ENCODE measurements at regions not wholly inside any gene's neighbourhood (a gene's known extent, or its start where the extent isn't known, plus 50 kb on each side); places are given as distances from the start of the nearest gene placed in this dataset.
"Not testable (repeated sequence)": the region's sequence is repeated elsewhere in the genome, so short reads cannot be mapped to it uniquely, and the experiment has no call there.

DNA sequence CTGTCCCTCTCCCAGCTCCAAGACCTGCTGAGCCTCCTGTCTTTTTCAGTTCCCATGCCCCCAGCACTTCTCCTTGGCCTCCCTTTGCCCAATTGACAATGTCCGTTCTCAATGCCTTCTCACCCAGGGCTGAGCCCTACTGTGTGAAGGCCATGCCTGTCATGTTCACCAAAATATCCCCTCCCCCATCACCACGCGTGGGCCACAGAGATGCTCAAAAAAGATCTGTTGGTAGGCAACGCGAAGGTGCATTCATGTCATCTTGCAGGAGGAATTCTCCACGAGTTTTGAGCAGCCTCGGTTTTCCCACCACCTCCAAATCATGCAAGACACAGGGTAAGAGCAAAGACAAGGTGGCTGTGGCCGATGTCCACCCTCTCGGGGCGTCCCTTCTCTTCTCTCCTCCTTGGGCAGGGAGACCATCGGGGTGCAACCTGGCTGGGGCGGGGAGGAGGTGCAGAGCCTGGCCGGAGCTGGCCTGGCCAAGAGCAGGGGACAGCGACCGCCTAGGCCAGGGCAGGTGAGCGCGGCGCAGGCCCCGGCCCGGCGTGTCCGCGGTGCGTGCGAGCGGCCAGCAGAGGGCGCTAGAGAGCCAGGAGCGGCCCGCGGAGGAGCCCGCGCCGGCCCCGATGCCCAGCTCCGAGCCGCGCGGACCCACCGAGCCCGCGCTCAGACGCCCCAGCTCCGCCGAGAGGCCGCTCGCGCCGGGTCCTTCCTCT, 56.3 kb upstream of the KRTAP5-11 start:
- peak; percentile 1 to 27 for DNase-seq (ENCODE audit: low read depth in 2 of 2)

DNA sequence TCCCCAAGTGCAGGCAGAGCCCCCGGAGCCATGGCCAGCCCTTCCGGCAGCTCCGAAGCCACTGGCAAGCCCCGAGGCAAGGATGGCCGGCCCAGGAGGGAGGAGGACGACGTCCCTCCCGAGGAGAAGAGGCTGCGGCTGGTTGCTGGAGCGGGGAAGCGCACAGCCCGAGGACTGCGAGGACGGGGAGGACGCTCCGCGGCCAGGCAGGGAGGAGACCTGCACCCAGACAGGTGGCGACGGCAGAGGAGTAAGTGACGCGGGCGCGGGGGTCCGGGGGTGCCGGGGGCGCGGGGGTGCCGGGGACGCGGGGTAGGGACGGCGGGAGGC, 56.8 kb upstream of the KRTAP5-11 start:
- DNase-seq (ENCODE audit: low read depth in 2 of 2) = peak in 1 of 2 donors; percentile 3

DNA sequence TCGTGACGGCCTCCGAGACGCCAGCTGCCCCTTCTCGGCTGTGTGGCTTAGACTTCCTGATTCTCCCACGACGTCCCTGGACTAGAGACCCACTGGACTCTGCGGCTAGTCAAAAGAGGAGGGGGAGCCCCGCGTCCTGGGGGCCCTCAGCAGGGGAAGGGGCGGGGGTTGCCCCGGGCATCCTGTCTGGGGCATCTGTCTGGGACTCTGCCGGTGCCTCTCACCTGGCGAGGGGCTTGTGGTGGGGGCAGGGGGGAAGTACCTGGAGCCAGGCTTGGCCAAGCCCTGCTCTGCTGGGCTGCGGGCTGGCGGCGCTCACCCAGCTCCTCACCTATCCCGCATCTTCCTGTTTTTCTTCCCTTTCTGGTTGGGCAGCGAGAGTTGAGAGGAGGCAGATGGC, 57.2 kb upstream of the KRTAP5-11 start:
- DNase-seq (ENCODE audit: low read depth in 2 of 2) = not testable (repeated sequence)

DNA sequence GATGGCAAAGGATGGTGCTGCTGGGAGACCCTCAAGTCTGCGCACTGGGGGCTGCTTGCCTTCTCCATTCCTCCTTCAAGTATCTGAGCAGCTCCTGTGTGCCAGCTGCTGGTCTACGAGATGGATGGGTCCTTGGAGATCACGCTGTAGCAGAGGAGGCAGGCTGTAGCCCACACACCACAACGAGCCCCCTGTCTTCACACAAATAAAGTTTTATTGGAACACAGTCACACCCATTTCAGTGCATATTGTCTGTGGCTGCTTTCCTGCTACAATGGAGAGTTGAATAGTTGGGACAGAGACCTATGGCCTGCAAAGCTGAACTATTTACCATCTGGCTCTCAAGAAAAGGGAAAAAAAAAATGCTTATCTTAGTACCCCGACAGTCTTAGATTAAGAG, 64.4 kb upstream of the KRTAP5-11 start:
- not testable (repeated sequence) for DNase-seq (ENCODE audit: low read depth in 2 of 2)

DNA sequence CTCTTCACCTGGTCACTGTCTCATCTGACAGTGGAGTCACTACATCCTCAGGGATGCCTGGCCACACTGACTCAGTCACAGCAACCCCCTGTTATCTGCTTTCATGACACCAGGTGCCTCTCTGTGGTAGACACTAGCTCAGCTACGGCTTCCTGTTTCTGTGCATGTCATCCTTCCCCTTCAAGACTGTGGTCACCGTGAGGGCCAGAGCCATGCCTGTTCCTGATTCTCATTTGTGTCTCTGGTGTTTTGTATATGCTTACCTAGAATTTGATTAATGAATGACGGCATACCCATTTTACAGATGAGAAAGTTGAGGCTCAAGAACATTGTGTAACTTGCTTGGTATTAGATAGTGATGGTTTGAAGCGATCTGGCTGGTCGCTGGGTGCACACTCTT, 70.3 kb upstream of the KRTAP5-11 start:
- DNase-seq (ENCODE audit: low read depth in 2 of 2) = not testable (repeated sequence)

DNA sequence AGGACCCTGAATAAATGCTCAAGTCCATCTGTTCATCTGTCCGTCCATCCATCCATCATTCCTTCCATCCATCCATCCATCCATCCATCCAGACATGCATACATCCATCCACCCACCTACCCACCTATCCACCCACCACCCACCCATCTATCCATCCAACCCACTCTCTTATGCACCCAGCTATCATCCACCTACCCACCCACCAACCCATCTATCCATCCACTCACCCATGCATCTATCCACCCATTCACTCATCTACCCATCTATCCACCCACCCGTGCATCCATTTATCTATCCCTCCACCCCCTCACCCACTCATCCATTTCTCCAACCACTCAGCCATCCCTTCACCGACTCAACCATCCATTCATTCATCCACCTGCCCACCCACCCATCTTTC, 71.7 kb upstream of the KRTAP5-11 start:
- DNase-seq (ENCODE audit: low read depth in 2 of 2) = not testable (repeated sequence)

DNA sequence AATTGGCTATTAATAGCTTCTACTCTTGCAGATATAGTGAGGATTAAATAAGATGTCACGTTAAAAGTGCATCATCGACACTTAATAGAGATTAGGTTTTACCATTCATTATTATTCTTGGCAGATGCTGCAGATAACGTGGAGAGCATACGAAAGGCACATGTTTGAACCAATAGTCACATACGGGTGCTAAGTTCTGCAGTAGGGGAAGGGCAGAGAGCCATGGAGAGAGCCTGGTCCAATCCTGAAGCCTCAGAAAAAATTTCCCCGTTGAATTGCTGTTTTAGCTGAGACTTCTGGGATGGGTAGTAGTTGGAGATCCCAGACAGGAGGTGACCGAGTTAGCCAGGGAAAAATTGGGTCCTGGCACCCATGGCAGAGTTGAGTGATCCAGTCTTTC, 72.4 kb upstream of the KRTAP5-11 start:
- DNase-seq (ENCODE audit: low read depth in 2 of 2) = not testable (repeated sequence)

DNA sequence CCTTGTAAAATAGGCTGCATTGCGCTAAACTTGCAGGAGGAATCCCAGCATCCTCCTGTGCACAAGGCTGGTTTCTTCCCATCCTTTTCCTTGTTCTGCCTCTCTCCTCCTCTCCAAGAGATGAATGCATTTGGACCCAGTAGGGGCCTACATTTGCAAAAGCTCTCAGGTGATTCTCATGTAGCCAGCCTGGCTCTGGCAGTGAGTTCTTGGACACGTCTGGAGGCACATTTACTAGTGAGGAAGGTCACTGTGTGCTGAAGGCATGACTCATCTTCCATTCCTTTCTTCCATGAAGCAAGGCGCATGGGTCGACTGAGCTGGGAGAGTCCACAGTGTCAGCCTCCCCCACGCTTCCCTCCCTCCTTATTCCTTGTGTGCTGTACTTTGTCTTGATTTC, 73.8 kb upstream of the KRTAP5-11 start:
- DNase-seq (ENCODE audit: low read depth in 2 of 2) = not testable (repeated sequence)

DNA sequence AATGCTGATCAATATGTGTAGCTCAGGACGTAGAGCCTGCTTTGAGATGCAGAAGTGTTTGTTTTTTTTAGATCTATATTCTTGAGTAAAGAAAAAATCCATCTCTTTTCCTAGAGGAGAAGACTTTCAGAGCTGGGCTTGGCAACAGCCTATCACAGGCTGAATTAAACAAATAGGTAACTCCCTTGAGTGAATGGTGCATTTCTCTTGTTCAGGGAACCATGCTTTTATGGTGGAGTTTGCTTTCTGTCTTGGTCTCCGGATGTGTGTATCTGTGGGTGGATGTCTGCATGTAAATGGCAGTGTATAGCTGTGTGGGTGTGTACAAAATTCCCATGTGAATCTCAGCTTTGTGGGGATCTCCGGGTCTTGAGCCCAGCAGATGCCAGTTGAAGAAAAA, 82.3 kb upstream of the KRTAP5-11 start:
- not testable (repeated sequence) for DNase-seq (ENCODE audit: low read depth in 2 of 2)

DNA sequence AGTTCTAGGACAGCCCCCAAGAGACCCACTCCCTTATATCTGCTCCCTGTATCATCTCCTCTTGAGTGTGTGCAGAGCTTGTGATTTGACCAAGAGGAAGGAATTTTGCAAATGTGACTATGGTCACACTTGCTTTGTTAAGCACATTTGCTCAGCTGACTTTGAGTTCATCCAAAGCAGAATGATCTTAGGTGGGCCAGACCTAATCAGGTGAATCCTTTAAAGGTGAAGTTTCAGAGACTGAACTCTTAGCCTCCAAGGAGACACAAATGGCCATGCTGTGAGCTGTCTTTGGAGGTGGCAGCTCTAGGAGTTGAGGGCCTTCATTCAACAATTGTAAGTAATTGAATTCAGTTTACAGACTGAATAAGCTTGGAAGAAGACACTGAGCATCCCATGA, 115.4 kb upstream of the KRTAP5-11 start:
- DNase-seq (ENCODE audit: low read depth in 2 of 2) = not testable (repeated sequence)

DNA sequence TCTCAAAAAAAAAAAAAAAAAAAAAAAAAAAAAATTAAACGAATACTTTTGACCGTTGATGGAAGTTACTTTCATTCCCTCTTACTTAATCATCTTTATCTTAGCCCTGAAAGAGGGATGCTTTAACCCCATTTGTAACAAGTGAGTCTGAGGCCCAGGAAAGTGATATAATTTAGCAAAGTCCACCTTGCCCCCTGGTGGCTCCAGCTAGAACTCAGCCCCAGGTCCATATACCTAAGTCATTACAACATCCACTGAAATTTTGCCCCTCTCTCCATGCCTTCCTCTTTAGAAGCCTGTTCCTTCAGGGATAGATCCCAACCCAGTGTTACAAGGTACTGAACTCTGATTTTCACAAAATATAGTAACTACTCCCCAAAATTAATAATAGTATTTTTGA, 116.3 kb upstream of the KRTAP5-11 start:
- DNase-seq (ENCODE audit: low read depth in 2 of 2) = peak in 1 of 2 donors; percentile 5

DNA sequence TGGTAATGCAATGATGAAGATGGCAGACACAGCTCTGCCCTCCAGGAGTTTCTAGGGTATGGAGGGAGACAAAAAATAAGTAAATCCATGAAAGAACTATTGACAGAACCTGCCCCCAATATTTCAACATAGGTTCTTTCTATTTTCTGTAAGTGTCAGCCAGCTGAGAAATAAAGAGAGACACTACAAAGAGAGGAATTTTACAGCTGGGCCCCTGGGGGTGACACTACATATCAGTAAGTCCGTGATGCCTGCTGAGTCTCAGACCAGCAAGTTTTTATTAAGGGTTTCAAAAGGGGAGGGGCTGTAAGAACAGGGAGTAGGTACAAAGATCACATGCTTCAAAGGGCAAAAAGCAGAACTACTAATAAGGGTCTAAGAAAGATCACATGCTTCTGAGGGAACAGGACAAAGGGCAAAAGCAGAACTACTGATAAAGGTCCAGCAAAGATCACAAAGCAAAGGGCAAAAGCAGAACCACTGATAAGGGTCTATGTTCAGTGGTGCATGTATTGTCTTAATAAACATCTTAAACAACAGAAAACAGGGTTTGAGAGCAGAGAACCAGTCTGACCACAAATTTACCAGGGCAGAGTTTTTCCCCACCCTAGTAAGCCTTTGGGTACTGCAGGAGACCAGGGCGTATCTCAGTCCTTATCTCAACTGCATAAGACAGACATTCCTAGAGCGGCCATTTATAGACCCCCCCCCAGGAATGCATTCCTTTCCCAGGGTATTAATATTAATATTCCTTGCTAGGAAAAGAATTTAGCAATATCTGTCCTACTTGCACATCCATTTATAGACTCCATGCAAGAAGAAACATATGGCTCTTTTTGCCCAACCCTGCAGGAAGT, 119.0 kb upstream of the KRTAP5-11 start:
- not testable (repeated sequence) for DNase-seq (ENCODE audit: low read depth in 2 of 2)

DNA sequence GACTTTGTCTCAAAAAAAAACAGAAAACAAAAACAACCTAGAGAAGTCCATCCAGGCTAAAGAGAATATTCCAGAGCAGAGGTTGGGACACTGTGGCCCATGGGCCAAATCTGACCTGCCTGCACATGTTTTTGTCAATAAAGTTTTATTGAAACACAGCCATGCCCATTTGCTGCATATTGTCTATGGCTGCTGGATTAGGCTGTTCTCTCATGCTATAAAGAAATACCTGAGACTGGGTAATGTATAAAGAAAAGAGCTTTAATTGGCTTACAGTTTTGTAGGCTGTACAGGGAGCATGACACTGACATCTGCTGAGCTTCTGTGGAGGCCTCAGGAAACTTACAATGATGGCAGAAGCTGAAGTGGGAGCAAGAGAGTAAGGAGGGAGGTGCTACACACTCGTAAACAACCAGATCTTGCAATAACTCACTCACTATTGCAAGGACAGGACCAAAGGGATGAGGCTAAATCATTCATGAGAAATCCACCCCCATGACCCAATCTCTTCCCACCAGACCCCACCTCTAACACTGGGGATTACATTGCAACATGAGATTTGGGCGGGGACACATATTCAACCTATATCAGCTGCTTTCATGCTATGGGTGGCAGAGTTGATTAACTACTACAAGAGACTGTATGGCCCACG, 122.5 kb upstream of the KRTAP5-11 start:
- DNase-seq (ENCODE audit: low read depth in 2 of 2) = not testable (repeated sequence)

DNA sequence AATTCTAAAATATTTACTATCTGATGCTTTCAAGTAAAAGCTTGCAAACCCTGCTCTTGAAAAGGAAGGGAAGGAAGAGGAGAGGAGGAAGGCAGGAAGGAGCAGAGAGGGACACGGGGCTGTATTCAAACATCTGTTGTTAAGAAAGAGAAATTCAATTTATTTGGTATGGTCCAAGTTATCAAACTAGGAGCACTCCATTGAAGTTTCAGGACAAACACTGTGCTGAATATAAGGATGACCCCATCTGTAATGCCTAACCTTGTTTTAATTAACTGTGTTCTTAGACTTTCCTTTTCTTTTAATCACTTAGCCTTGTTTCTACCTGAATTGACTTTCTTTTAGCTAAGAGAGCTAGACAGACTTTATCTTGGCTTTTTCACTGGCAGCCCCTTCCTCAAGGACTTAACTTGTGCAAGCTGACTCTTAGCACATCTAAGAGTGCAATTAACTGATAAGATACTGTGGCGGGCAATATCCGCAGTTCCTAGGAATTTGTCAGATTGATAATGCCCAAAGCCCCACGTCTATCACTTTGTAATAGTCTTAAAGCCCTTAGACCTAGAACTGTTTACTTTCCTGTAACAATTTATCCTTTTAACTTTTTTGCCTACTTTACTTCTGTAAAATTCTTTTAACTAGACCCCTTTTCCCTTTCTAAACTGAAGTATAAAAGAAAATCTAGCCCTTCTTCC, 123.2 kb upstream of the KRTAP5-11 start:
- DNase-seq (ENCODE audit: low read depth in 2 of 2) = not testable (repeated sequence)

DNA sequence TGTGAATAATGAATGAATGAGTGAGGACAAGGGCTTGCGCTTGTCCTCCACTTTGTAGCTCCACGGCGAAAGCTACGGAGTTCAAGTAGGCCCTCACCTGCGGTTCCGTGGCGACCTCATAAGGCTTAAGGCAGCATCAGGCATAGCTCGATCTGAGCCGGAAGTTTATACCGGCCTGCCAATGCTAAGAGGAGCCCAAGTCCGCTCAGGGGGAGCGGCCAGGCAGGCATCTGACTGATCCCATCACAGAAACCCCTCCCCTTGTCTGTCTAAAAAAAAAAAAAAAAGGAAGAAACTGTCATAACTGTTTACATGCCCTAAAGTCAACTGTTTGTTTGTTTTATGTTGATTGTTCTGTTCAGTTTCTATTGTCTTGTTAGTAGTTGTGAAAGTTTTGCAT, 124.4 kb upstream of the KRTAP5-11 start:
- not testable (repeated sequence) for DNase-seq (ENCODE audit: low read depth in 2 of 2)

DNA sequence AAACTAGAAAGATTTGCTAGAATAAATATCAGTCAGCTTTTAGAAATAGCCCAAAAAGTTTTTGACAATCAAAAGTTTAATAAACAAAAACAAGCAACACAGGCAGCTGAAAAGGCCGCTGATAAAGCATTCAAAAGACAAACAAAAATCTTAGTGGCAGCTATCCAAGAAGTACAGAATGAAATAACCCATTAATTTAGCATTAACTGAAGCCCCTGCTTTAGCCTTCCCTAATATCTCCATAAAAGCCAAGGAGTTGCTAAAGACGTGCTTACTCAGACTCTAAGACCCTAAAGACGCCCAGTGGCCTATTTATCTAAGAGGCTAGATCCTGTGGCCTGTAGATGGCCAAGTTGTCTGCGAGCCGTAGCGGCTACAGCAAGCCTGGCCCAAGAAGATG, 123.5 kb upstream of the DEFB108B start:
- DNase-seq (ENCODE audit: low read depth in 2 of 2) = not testable (repeated sequence)

DNA sequence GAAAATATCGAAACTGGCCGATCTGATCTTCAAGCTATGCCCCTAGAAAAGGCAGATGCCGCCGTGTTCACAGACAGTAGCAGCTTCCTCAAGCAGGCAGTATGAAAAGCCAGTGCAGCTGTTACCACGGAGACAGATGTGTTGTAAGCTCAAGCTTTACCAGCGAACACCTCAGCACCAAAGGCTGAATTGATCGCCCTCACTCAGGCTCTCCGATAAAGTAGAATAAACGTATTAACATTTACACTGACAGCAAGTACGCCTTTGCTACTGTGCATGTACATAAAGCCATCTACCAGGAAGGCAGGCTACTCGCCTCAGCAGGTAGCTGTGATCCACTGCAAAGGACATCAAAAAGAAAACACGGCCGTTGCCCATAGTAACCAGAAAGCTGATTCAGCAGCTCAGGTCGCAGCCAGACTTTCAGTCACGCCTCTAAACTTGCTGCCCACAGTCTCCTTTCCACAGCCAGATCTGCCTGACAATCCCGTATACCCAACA, 122.8 kb upstream of the DEFB108B start:
- peak in 1 of 2 donors; percentile 1 for DNase-seq (ENCODE audit: low read depth in 2 of 2)

DNA sequence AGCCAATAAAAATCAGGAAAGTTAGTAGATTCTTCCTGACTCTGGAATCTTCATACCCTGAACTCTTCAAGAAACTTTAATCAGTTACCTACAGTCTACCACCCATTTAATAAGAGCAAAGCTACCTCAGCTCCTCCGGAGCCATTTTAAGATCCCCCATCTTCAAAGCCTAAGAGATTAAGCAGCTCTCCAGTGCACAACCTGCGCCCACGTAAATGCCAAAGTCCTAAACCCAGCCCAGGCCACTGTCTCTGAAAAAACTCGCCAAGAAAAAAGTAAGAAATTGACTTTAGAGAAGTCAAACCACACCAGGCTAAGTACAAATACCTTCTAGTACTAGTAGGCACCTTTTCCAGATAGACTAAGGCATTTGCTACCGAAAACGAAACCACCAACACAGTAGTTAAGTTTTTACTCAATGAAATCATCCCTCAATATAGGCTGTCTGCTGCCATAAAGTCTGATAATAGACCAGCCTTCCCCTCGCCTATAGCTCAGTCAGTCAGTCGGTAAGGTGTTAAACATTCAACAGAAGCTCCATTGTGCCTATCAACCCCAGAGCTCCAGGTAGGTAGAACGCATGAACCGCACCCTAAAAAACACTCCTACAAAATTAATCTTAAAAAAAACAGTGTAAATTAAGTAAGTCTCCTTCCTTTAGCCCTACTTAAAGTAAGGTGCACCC, 122.2 kb upstream of the DEFB108B start:
- DNase-seq (ENCODE audit: low read depth in 2 of 2) = not testable (repeated sequence)

DNA sequence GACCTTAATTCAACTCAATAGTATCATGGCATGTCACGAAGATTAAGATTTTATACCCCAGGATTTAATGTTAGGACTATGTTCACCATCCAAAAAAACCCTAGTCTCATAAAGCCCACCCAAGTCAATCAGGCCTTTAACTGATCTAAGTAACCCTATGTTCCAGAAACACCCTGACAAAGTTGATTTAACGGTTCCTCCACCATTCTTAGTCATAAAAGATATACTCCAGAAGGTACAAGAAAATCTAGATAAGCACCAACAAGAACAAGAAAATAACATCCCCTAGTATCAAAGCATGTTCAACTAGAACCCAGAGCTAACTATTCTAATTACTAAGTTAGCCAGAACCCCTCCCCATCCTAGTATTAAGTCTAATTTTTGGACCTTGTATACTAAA, 120.7 kb upstream of the DEFB108B start:
- DNase-seq (ENCODE audit: low read depth in 2 of 2) = not testable (repeated sequence)

DNA sequence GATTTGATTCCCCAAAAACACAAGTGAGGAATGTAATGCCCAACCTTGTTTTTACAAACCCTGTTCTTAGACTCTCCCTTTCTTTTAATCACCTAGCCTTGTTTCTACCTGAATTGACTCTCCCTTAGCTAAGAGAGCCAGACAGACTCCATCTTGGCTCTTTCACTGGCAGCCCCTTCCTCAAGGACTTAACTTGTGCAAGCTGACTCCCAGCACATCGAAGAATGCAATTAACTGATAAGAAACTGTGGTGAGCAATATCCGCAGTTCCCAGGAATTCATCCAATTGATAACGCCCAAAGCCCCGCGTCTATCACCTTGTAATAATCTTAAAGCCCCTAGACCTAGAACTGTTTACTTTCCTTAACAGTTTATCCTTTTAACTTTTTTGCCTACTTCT, 120.2 kb upstream of the DEFB108B start:
- DNase-seq (ENCODE audit: low read depth in 2 of 2) = not testable (repeated sequence)

DNA sequence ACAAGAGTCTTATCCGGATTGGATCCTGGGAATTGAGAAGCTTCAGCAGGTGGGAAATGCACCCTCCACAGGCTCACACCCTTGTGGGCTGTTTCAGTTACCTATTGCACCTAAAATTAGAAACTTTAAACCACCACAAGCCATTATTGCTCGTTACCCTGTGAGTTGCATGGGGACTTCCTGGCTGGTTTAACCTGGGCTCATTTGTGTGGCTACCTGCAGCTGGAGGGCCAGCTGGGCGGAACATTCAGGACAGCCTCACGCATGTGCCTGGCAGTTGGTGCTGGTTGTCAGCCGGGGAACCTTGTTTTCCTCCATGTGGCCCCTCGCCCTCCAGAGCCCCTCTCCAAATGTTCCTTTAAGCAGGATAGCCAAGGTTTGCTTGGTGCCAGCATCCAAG, 118.5 kb upstream of the DEFB108B start:
- not testable (repeated sequence) for DNase-seq (ENCODE audit: low read depth in 2 of 2)
